HCT116 (cell line): ENCODE measurements at regions not wholly inside any gene's neighbourhood (a gene's known extent, or its start where the extent isn't known, plus 50 kb on each side); places are given as distances from the start of the nearest gene placed in this dataset.

Experiments
- ATAC-seq: fragments of 200-7000 bp; cut with Tn5 transposase; 2 replicates; pipeline ENCODE4 v1.9.1; 2020; ENCODE audit warnings: mild to moderate bottlenecking, moderate library complexity
- BruUV-seq: library from RNA; stranded (reverse); fragments of 400-500 nt; replicated peaks from 2 replicates; lab custom pipeline; 2021; lab: Mats Ljungman, UMichigan
- CTCF ChIA-PET: fragments of 300-600 bp; sonication (Branson Sonifier 250); formaldehyde crosslinking; loops from one replicate; lab custom pipeline; 2021; ENCODE audit warnings: antibody characterized with exemption; lab: Charles Lee
- POLR2A ChIA-PET: fragments of 300-600, 350-600 bp; sonication (Branson Sonifier 250); formaldehyde crosslinking; loops from one replicate; lab custom pipeline; 2021; ENCODE audit warnings: antibody characterized with exemption; lab: Charles Lee
- RAD21 ChIA-PET, 2 experiments: fragments of 300-600 bp; sonication (Branson Sonifier 250); formaldehyde crosslinking; loops; one replicate each; lab custom pipeline; 2023; ENCODE audit warnings: low total read pairs in 2 of 2; ENCODE audit not compliant: uncharacterized antibody in 2 of 2, unreplicated experiment in 2 of 2, low non-redundant PET in 1 of 2; lab: Charles Lee
- DNase-seq: peaks from one replicate; pipeline ENCODE4 v3.0.0-alpha.2; 2010; ENCODE audit warnings: low read depth, low spot score
- H2AFZ ChIP-seq: fragments of 200-600 bp; shearing (Covaris generic), sonication (generic); 2 replicates; pipeline ENCODE4 v1.6.1; 2017; ENCODE audit warnings: low read depth, mixed run types, mixed read lengths, antibody characterized with exemption, low read length; ENCODE audit not compliant: poor library complexity, severe bottlenecking
- H3K27ac ChIP-seq: 2 replicates; pipeline ENCODE4 v1.5.1; 2012; ENCODE audit warnings: low read depth, low read length
- H3K27me3 ChIP-seq: fragments of 200-600 bp; sonication (generic); 2 replicates; pipeline ENCODE4 v1.6.1; 2016; ENCODE audit warnings: mixed run types, low read length, mixed read lengths; ENCODE audit not compliant: insufficient read depth
- H3K36me3 ChIP-seq, 2 experiments: fragments of 200-500 bp in 1 of 2; fragments of 200-600 bp in 1 of 2; sonication (Bioruptor generic) in 1 of 2; sonication (generic) in 1 of 2; 2 replicates each; pipeline versions ENCODE4 v1.5.1 to v1.6.1; 2014 to 2016; ENCODE audit warnings: low read length in 2 of 2, inconsistent platforms in 1 of 2, mixed read lengths in 1 of 2, mixed run types in 1 of 2; ENCODE audit not compliant: insufficient read depth in 2 of 2, control insufficient read depth in 1 of 2
- H3K4me1 ChIP-seq, 2 experiments: fragments of 200-600 bp in 1 of 2; sonication (generic) in 1 of 2; 2 replicates each; pipeline versions ENCODE4 v1.5.1 to v1.6.1; 2012 to 2017; ENCODE audit warnings: low read length in 2 of 2, inconsistent platforms in 1 of 2, mild to moderate bottlenecking in 1 of 2, mixed read lengths in 1 of 2, mixed run types in 1 of 2, moderate library complexity in 1 of 2; ENCODE audit not compliant: insufficient read depth in 2 of 2, control insufficient read depth in 1 of 2
- H3K4me2 ChIP-seq: fragments of 200-600 bp; sonication (generic); 2 replicates; pipeline ENCODE4 v1.6.1; 2017; ENCODE audit warnings: mixed run types, low read length, mixed read lengths
- H3K4me3 ChIP-seq, 2 experiments: fragments of 200-600 bp in 1 of 2; sonication (generic) in 1 of 2; replicated peaks in 1 of 2; 2 replicates each; pipeline ENCODE4 v1.5.1; 2011 to 2016; ENCODE audit warnings: low read length in 2 of 2, control low read depth in 1 of 2, low read depth in 1 of 2, mild to moderate bottlenecking in 1 of 2, mixed read lengths in 1 of 2, mixed run types in 1 of 2
- H3K79me2 ChIP-seq: fragments of 200-600 bp; sonication (generic); 2 replicates; pipeline ENCODE4 v1.6.1; 2017; ENCODE audit warnings: mild to moderate bottlenecking, mixed run types, low read length, moderate library complexity, mixed read lengths; ENCODE audit not compliant: insufficient read depth
- H3K9ac ChIP-seq: fragments of 200-600 bp; sonication (generic); 2 replicates; pipeline ENCODE4 v1.6.1; 2016; ENCODE audit warnings: low read length, mixed read lengths
- H3K9me2 ChIP-seq: fragments of 200-600 bp; sonication (generic), shearing (Covaris generic); 2 replicates; pipeline ENCODE4 v1.6.1; 2017; ENCODE audit warnings: mixed run types, mild to moderate bottlenecking, moderate library complexity; ENCODE audit not compliant: insufficient read depth
- H3K9me3 ChIP-seq, 2 experiments: fragments of 200-500 bp in 1 of 2; fragments of 200-600 bp in 1 of 2; sonication (Bioruptor generic) in 1 of 2; sonication (generic) in 1 of 2; 2 replicates each; pipeline ENCODE4 v1.6.1; 2014 to 2017; ENCODE audit warnings: low read length in 2 of 2, mixed read lengths in 2 of 2, inconsistent platforms in 1 of 2, low read depth in 1 of 2, mild to moderate bottlenecking in 1 of 2, mixed run types in 1 of 2, moderate library complexity in 1 of 2; ENCODE audit not compliant: control insufficient read depth in 1 of 2, insufficient read depth in 1 of 2
- H4K20me1 ChIP-seq: fragments of 200-600 bp; sonication (generic), shearing (Covaris generic); 2 replicates; pipeline ENCODE4 v1.6.1; 2017; ENCODE audit warnings: mixed run types, mild to moderate bottlenecking, moderate library complexity; ENCODE audit not compliant: insufficient read depth
- ATF3 ChIP-seq: IDR thresholded peaks from 2 replicates; pipeline ENCODE4 v1.6.1; 2012
- CEBPB ChIP-seq: IDR thresholded peaks from 2 replicates; pipeline ENCODE4 v1.6.1; 2012; ENCODE audit warnings: low read depth
- EGR1 ChIP-seq: IDR thresholded peaks from 2 replicates; pipeline ENCODE4 v1.6.1; 2012; ENCODE audit warnings: low read depth
- ELF1 ChIP-seq: IDR thresholded peaks from 2 replicates; pipeline ENCODE4 v1.6.1; 2012; ENCODE audit warnings: low read depth, borderline replicate concordance
- FOSL1 ChIP-seq: IDR thresholded peaks from 2 replicates; pipeline ENCODE4 v1.6.1; 2012; ENCODE audit warnings: low read depth
- JUND ChIP-seq: IDR thresholded peaks from 2 replicates; pipeline ENCODE4 v1.6.1; 2012
- MAX ChIP-seq: IDR thresholded peaks from 2 replicates; pipeline ENCODE4 v1.6.1; 2012
- POLR2A ChIP-seq: IDR thresholded peaks from 2 replicates; pipeline ENCODE4 v1.7.0; 2011; ENCODE audit warnings: borderline replicate concordance; ENCODE audit not compliant: insufficient read depth, insufficient read length; ENCODE audit errors: extremely low read depth
- POLR2AphosphoS5 ChIP-seq: IDR thresholded peaks from 2 replicates; pipeline ENCODE4 v1.6.1; 2011; ENCODE audit warnings: mild to moderate bottlenecking, low read depth, low read length, moderate library complexity
- RAD21 ChIP-seq: IDR thresholded peaks from 2 replicates; pipeline ENCODE4 v1.6.1; 2012; ENCODE audit warnings: low read depth, mild to moderate bottlenecking
- REST ChIP-seq: IDR thresholded peaks from 2 replicates; pipeline ENCODE4 v1.6.1; 2012; ENCODE audit warnings: low read depth
- SIN3A ChIP-seq: IDR thresholded peaks from 2 replicates; pipeline ENCODE4 v1.6.1; 2012; ENCODE audit warnings: low read depth
- SRF ChIP-seq: IDR thresholded peaks from 2 replicates; pipeline ENCODE4 v1.6.1; 2012; ENCODE audit warnings: low read depth
- TCF7L2 ChIP-seq: IDR thresholded peaks from 2 replicates; pipeline ENCODE4 v1.7.0; 2011; ENCODE audit warnings: borderline replicate concordance, inconsistent platforms; ENCODE audit not compliant: insufficient read depth, insufficient read length; ENCODE audit errors: extremely low read depth
- ZBTB33 ChIP-seq: IDR thresholded peaks from 2 replicates; pipeline ENCODE4 v1.6.1; 2011; ENCODE audit warnings: mild to moderate bottlenecking, low read length, moderate library complexity; ENCODE audit not compliant: insufficient replicate concordance; ENCODE audit errors: extremely low read depth
- ZNF274 ChIP-seq: fragments of 200-500 bp; sonication (Bioruptor generic); IDR thresholded peaks from 2 replicates; pipeline ENCODE4 v1.6.1; 2014; ENCODE audit warnings: mild to moderate bottlenecking, low read depth, low read length, inconsistent platforms
- intact Hi-C: fragments of 100-400 bp; cut with micrococcal nuclease; formaldehyde crosslinking; loops from 2 replicates; pipeline ENCODE4 v1.10.0; 2022

- Histone ChIP-seq H3K9me3 (peaks cover 0 to 23% of the 10 kb centered on the region in 2 experiments; a peak in 3 of 4 replicates), H3K27me3 (no peaks in the 10 kb centered on the region), H4K20me1 (no peaks in the 10 kb centered on the region), H3K27ac (no peak overlapping the region), H3K36me3 (no peaks in the 10 kb centered on the region), H3K4me1 (no peaks in the 10 kb centered on the region), H3K4me3 (no peak overlapping the region), H3K79me2 (no peaks in the 10 kb centered on the region), H3K9me2 (no peaks in the 10 kb centered on the region), H3K4me2 (no peak overlapping the region), H2AFZ (no peak overlapping the region), H3K9ac (no peak overlapping the region)
- CTCF ChIA-PET, result no interaction called here
- TF ChIP-seq FOSL1 (no peak), JUND (no peak), ELF1 (no peak), ZBTB33 (no peak), RAD21 (no peak), REST (no peak), POLR2A (no peak), MAX (no peak), SIN3A (no peak), ATF3 (no peak), TCF7L2 (no peak), CEBPB (no peak), SRF (no peak), POLR2AphosphoS5 (no peak), EGR1 (no peak), ZNF274 (no peak)
- RAD21 ChIA-PET, result no interaction called here
- no peak for ATAC-seq
- DNase-seq, result no peak
- POLR2A ChIA-PET, result no interaction called here
- intact Hi-C loops, result no loop called here
- no TSS peak for BruUV-seq
These were observed 474.2 kb downstream of the GBA3 start for GRCh38 chr4:23166919-23167318.
